ENCODE measurements at regions not wholly inside any gene's neighbourhood (a gene's known extent, or its start where the extent isn't known, plus 50 kb on each side); places are given as distances from the start of the nearest gene placed in this dataset.
A peak's percentile ranks its signal among the peaks of the same experiment; 100 is the strongest.
"Not testable (repeated sequence)": the region's sequence is repeated elsewhere in the genome, so short reads cannot be mapped to it uniquely, and the experiment has no call there.

DNA sequence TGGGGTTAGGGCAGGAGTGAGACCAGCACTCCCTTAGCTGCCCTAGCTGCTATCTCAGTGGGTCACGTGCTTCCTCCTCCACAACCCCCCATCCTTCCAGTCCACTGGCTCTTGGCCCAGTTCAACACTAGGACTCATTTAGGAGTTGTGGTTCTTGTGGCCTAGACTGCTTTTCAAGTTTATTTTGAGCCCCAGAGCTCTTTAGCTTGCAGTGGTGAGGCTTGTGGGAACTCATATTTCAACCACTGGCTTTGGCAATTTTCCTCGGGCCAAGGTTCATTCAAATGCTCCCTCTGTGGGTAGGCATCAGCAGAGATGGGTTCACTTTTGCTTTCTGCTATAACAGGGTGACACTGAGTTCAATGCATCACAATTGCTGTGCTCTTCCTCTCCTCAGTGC is 436.2 kb upstream of the SLITRK5 start:
- no peak for DNase-seq (ENCODE audit: extremely low spot score)
- TF ChIP-seq, protein P1, sequence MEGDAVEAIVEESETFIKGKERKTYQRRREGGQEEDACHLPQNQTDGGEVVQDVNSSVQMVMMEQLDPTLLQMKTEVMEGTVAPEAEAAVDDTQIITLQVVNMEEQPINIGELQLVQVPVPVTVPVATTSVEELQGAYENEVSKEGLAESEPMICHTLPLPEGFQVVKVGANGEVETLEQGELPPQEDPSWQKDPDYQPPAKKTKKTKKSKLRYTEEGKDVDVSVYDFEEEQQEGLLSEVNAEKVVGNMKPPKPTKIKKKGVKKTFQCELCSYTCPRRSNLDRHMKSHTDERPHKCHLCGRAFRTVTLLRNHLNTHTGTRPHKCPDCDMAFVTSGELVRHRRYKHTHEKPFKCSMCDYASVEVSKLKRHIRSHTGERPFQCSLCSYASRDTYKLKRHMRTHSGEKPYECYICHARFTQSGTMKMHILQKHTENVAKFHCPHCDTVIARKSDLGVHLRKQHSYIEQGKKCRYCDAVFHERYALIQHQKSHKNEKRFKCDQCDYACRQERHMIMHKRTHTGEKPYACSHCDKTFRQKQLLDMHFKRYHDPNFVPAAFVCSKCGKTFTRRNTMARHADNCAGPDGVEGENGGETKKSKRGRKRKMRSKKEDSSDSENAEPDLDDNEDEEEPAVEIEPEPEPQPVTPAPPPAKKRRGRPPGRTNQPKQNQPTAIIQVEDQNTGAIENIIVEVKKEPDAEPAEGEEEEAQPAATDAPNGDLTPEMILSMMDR (IDR thresholded peaks at IDR 0.05; ENCODE audit: control extremely low read depth, extremely low read depth, low read depth, missing control alignments) = no peak
- ChIA-PET CTCF (no interaction called here), POLR2A (no interaction called here)

DNA sequence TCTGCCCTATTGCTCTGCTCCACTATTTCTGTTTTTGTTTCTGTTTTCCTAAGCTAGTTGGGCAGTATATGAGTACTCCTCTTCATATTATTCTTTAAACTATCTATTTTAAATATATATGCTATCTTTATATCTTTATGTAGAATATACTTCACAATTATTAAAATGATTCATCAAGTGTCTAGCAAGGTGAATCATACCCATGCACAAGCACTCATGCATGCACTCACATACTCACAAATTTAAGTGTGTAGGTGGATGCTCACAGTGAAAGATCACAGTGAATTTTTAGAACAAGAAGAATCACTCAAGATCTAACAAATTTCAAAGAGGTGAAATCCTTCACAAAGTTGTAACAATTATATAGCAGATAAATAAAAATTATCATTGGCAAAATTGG is 435.6 kb upstream of the SLITRK5 start:
- ChIA-PET POLR2A (no interaction called here), CTCF (no interaction called here)
- TF ChIP-seq, protein P1 (IDR thresholded peaks at IDR 0.05; ENCODE audit: control extremely low read depth, extremely low read depth, low read depth, missing control alignments) = no peak
- DNase-seq (ENCODE audit: extremely low spot score) = no peak

DNA sequence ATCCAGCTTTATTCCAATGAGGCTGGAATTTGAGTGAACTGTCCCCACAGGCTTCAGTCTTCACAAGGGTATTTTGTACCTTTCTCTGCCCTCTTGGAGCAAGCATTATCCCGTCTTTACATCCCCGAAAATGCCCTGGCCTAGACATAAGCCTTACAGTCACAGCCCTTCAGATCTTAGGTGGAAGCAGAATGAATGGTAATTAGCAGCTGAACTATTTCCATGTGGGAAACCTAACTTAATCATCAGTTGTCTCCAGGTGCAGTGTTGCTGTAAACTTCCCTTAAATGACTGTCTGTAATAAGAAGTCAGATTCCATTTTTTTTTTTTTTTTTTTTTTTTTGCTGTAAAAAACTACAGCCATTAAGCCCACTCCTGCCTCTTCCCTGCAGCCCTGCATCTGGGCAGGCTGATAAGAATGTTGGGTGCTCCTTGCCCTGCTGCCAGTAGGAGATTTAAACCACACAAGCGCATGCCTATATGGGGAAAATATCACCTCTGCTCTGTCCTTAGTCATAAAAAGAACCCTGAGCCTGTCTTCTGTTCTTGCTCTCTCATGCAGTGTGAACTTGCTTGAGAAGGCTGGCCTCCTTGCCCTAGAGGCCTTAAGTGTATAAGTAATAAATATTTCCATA is 426.8 kb upstream of the SLITRK5 start:
- ChIA-PET POLR2A (no interaction called here), CTCF (no interaction called here)
- no peak for DNase-seq (ENCODE audit: extremely low spot score)
- TF ChIP-seq, protein P1 (IDR thresholded peaks at IDR 0.05; ENCODE audit: control extremely low read depth, extremely low read depth, low read depth, missing control alignments) = no peak

DNA sequence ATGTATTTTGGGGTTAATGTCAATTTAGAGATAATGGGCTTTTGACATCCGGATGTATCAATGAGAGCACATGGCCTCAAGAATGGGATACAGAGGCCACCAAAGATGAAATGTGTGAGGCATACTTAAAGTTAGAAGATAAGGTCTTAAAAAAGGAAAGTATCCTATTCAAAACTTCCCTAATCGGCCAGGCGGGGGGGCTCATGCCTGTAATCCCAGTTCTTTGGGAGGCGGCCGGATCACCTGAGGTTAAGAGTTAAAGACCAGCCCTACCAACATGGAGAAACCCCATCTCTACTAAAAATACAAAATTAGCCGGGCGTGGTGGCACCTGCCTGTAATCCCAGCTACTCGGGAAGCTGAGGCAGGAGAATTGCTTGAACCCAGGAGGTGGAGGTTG is 421.3 kb upstream of the SLITRK5 start:
- POLR2A ChIA-PET; DNase-seq (ENCODE audit: extremely low spot score): not testable (repeated sequence)
- CTCF ChIA-PET = interaction anchor here (0.7 kb wide), 1 partner anchor 36 kb away, joined by 3 read pairs; no protein-coding TSS in a partner anchor

DNA sequence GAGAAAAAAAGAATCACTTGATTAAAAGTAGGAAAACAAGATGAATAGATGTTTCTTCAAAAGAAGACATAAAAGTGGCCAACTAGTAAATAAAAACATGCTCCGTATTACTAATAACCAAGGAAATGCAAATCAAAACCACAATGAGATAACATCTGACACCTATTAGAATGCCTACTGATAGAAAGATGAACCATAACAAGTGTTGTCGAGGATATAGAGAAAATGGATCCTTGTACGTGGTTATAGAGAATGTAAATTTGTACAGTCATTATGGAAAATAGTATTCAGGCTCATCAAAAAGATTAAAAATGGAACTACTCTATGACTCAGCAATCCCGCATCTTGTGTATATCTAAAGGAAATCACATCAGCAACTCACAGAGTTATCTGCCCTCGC is 415.8 kb upstream of the SLITRK5 start:
- ChIA-PET CTCF (no interaction called here), POLR2A (no interaction called here)
- no peak for DNase-seq (ENCODE audit: extremely low spot score)
- TF ChIP-seq, protein P1 (IDR thresholded peaks at IDR 0.05; ENCODE audit: control extremely low read depth, extremely low read depth, low read depth, missing control alignments) = no peak

DNA sequence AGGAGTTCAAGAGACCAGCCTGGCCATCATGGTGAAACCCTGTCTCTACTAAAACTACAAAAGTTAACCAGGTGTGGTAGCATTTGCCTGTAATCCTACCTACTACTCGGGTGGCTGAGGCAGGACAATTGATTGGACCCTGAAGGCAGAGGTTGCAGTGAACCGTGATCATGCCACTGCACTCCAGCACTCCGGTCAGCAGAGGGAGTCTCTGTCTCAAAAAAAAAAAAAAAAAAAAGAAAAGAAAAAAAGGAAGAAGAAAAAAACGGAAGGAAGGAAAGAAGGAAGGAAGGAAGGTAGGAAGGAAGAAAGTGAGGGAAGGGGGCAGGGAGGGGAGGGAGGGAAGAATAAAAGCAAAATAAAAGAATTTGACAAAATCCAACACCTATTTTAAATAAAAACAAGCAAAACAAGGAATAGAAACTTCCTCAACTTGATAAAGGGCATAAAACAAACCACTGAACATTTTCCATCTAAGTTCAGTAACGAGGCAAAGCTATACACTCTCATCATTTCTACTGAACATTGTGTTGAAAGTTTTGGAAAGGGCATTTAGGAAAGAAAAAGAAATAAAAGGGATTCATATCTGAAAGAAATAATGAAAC is 411.6 kb upstream of the SLITRK5 start:
- CTCF ChIA-PET = interaction anchor here (2.7 kb wide), 1 partner anchor 14 kb away, joined by 9 read pairs; no protein-coding TSS in a partner anchor
- POLR2A ChIA-PET = no interaction called here
- TF ChIP-seq, protein P1 (IDR thresholded peaks at IDR 0.05; ENCODE audit: control extremely low read depth, extremely low read depth, low read depth, missing control alignments) = peak; percentile 4
- no peak for DNase-seq (ENCODE audit: extremely low spot score)

DNA sequence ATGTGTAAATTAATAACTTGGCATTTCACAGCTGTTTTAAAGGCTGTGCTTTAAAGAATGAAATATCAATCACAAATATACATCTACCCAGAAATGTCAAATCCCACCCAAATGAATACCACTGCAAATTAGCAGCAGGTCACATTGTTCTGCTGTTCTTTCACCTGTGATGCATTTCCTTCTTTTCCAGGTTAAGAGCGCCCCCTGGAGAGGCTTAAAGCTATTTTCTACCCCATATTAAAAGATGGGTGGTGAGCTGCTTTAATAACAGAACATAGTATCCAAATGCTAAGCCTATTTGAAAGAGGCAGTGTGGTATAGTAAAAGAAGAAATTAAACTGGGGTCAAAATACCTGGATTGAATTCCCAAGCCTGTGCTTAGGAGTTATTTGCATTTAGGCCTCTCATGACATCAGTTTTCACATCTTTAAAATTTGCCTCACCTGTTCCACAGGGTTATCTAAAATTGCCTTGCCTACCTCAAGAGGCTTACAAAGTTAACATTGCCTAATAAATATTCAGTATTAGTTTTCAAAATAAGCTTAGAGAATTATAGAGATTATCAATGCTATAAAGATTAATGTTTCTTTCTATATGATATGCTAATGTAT is 396.9 kb upstream of the SLITRK5 start:
- DNase-seq (ENCODE audit: extremely low spot score) = peak; percentile 7
- ChIA-PET POLR2A (no interaction called here), CTCF (interaction anchor here (0.7 to 2.3 kb wide), 15 partner anchors 9 to 407 kb away, joined by 3 to 23 read pairs (median 4); no protein-coding TSS in a partner anchor)
- TF ChIP-seq, protein P1 (IDR thresholded peaks at IDR 0.05; ENCODE audit: control extremely low read depth, extremely low read depth, low read depth, missing control alignments) = peak; percentile 59
